Activated gamma-delta T cell (primary cell): ENCODE measurements at regions not wholly inside any gene's neighbourhood (a gene's known extent, or its start where the extent isn't known, plus 50 kb on each side); places are given as distances from the start of the nearest gene placed in this dataset.

Experiments
- DNase-seq: peaks from one replicate; lab custom pipeline; 2025; lab: John Stamatoyannopoulos, UW

DNA sequence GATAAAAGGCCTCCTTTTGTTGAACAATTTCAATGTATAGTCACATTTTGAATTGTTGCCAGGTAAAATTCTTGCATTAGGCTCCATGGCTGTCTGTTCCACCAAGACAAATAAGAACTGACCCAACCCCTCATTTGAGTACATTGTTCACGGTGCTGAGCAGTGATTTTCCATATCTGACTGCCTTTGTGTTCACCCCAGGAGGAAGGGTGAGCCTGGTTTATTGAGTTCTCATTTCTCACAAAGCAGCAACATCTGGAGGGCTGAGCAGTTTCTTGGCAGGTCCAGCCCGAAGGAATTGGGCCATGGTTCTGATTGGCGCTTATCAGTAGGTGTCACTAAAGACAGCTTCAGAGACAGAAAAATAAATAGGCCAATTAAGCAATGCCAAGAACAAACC is 149.1 kb downstream of the BMP4 start:
- no peak for DNase-seq

DNA sequence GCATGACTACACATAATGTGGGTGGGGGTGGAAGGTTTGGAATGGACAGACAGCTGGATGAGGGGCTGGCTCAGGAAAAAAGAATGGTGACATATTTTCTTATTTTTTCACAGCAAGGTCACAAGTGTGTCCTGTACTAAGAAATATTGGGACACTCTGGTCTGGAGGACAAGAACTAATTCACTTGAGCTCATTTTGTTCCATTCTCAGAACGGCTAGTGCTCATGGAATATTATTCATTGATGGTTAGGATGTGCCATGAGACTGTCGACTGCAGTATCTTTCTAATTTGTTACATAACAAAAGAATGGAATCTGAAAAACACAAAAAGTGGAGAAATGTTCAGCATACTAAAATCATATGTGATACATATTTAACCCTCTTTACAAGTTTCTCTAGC is 149.5 kb downstream of the BMP4 start:
- no peak for DNase-seq

- no peak for DNase-seq
Measured at GRCh38 chr14:53796734-53797133, 159.9 kb downstream of the BMP4 start.

DNA sequence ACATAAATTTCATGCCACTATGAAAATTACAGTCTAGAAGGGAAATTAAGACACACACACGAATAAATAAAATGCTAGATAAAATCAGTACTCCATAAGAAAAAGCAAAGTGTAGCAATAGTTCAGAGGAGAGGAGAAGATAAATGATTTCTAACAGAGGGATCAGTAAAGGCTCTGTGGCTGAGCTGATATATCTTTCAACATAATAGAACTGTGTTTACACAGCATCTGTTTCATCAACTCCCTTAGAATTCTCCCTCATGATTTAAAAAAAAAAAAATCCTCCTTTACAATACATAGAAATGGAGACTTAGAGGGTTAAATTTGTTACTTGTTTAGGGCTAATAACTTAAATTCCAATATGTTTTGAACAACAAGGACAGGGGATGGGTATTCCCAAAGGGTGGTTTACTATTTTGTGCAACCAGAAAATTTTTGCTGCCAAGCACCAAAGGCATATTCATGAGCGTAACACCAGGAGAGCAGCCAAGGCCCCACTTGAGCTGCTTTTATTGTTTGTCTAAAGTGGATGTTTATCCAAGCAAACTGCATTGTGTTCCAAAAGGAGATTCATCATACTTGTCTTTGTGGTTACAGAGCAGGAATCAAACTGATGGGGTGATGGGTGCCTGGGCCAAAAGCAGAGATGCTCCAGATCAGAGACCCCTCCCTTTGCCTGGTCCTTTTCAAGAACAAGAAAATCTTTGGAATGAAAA is 162.7 kb downstream of the BMP4 start:
- no peak for DNase-seq

GRCh38 chr14:53792909-53793308 is 163.7 kb downstream of the BMP4 start:
- no peak for DNase-seq

GRCh38 chr14:53790731-53791500 is 165.7 kb downstream of the BMP4 start:
- DNase-seq: no peak

DNA sequence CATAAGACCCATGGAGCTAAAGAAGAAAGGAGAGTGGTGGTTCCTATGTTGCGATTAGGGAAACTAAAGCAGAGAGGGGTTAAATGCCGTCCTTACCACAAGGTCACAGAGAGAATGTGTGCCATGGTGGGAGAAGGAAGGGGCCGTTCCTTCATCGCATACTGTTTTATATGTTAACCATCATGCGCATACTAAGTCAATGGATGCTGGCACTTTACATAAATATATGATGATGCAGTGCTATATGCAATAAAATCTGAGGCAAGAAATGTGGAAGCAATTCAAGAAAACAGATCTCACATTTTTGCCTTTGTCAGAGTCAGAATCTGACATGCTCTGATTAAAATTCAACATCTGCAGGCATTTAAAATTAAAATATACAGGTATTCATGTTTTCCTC is 168.1 kb downstream of the BMP4 start:
- no peak for DNase-seq

GRCh38 chr14:53786045-53786444 is 170.6 kb downstream of the BMP4 start:
- no peak for DNase-seq

GRCh38 chr14:53784688-53785087 is 171.9 kb downstream of the BMP4 start:
- DNase-seq: no peak

DNA sequence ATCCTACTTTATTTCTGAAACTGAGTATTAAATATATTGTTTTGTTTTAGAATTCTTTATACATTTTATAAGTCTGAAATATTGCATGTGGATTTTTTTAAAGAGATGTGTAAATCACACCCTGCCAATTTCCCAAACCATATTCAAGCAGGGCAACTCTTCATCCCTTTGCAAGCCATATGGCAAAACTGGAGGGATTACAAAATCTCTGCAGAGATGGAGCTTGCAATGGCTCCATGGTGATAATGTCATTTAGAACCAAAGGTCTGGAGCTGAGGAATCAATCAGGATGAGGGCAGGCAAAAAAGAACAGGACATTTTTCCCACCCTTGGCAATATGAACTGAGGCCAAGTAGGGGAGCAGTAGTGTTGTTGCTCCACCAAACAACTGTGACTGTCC is 173.4 kb downstream of the BMP4 start:
- DNase-seq: no peak

GRCh38 chr14:53780051-53780555 is 176.5 kb downstream of the BMP4 start:
- DNase-seq: no peak

DNA sequence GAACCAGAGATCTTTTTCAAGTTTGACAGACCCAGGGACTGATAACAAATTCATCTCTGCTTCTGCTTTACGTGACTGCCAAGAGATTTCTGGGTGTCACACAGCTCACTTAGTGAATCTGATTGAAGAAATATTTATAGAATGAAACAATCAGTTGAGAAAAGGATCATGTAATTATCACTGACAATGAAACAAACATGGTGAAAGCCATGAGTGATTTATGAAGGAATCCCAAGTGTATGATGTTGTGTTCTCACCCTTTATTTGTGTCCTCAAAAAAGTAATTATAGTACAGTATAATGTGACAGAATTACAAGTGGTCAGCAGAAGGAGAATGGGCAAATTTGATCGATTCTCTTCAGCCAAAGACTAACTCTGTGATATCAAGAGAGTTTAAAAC is 177.3 kb downstream of the BMP4 start:
- no peak for DNase-seq

DNA sequence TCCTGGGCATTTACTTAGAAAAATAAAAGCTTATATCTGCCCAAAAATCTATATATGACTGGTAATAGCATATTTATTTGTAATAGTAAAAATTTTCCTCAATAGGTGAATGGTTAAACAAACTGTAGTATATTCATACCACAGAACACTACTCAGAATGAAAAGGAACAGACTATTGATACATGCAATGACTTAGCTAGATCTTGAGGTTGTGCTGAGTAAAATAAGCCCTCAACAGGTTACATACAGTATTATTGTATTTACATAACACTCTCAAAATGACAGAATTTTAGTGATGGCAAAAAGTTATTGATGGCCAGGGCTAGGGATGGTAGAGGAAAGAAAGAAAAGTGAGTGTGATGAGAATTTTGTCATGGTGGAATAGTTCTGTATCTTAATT is 178.4 kb downstream of the BMP4 start:
- DNase-seq: no peak

GRCh38 chr14:53772936-53773335 is 183.7 kb downstream of the BMP4 start:
- no peak for DNase-seq

- no peak for DNase-seq
Measured at GRCh38 chr14:53767566-53767965, 189.1 kb downstream of the BMP4 start.

GRCh38 chr14:53766601-53767000 is 190.0 kb downstream of the BMP4 start:
- no peak for DNase-seq

- no peak for DNase-seq
Measured at GRCh38 chr14:53766106-53766505, 190.5 kb downstream of the BMP4 start.

DNA sequence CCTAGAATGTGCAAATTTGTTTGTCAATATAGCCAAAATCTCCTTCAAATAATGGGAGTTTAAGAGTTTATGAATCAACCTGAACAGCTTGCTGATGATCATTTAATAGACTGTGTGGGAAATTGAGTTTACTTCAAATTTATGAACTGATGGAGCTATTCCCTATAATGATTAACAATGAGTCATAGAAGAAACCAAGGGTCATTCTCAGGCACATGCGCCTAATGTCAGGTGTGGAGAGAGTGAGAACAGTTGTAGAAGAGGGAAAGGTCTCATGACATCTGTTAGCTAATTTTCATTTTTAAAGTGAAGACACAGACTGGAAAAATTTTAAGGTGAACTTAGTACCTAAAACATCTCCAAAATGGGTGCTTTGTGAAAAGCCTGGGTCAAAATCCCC is 191.8 kb downstream of the BMP4 start:
- no peak for DNase-seq

- no peak for DNase-seq
Measured at GRCh38 chr14:53758141-53758540, 198.5 kb downstream of the BMP4 start.

- DNase-seq: no peak
Measured at GRCh38 chr14:53757732-53758131, 198.9 kb downstream of the BMP4 start.

GRCh38 chr14:53751650-53752049 is 205.0 kb downstream of the BMP4 start:
- no peak for DNase-seq

DNA sequence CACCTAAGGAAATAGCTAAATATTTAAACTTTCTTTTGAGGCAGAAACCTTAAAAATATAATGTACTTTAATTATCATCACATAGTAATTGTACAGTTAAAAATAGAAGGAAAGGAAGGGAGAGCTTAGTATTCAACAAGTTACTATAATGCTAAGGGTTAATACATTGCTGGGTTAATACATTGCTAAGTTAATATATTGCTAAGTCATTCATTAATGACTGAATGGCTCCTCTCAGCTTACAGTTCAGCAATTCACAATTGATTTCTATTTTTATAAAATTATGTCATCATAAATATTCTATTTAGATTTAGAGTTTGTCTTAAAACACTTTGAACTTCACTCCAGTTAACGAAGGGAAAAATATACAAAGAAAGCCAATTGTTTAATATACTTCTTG is 207.9 kb downstream of the BMP4 start:
- no peak for DNase-seq

DNA sequence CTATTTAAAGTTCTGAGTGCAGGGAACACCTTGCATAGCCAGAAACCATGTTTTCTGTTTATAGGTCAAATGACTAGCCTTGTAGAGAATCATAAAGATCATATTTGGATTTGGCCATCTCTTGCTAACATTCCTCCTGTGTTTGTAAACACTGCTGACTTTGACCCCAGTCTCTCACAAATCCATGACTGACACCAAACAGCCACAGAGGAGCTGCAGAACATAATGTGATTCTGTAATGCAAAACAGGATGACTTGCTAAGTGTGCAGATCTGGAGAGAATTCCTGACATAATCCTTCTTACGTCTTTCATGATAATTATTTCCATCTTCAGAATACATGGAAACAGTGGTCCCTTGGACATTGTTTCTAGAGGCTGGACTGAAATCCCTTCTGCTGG is 211.8 kb downstream of the BMP4 start:
- no peak for DNase-seq
